Activated CD4-positive, alpha-beta T cell treated with anti-CD3 and anti-CD28 coated beads, Interleukin-2, amount 50 U/mL, for 1 hour (primary cell): ENCODE measurements at regions not wholly inside any gene's neighbourhood (a gene's known extent, or its start where the extent isn't known, plus 50 kb on each side); places are given as distances from the start of the nearest gene placed in this dataset.
"Not testable (repeated sequence)": the region's sequence is repeated elsewhere in the genome, so short reads cannot be mapped to it uniquely, and the experiment has no call there.

Experiments used
- DNase-seq: peaks from one replicate; pipeline ENCODE4 v3.0.0-alpha.2; 2020

DNA sequence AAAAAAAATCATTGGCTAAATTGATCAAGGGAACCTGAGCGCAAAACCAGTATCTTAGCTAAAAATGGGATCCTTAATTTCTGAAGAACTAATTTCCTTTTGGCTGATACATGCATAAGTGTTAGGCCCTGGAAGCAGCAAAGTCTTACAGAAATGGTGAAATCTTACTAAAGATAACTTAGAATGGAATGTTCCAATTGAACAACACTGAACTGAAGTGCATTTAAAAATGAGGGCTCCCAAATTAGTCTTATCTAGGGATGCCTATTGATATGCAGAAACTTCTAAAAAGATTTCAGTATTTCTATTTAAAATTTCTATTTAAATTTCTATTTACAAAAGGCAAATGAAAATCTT is 120.7 kb upstream of the BANK1 start:
- no peak for DNase-seq

DNA sequence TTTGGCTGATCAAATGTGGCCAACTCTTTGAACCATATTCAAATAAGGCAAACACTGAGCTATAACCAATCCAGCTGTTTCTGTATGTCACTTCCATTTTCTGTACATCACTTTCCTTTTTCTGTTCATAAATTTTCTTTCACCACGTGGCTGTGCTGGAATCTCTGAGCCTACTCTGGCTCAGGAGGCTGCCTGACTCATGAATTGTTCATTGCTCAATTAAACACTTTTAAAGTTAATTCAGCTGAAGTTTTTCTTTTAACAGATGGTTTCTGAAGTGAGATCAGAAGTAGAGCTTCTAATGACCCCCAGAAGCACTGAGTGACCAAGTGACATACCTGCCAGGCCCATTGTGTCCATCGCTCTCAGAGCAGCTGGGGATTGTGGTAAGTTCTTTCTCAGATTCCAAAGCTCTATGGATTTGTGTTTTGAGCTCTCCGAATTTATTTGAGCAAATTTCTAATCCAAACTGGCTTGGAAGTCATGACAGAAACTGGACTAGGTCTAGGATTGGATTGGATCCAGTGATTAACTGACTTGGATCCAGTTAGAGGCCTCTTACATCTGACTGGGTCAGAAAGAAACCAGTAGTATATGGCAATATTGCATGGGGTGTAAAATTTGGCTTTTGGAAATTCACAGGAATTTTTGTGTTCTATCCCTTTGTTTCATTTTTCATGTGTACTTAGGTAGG is 121.2 kb upstream of the BANK1 start:
- DNase-seq = no peak

DNA sequence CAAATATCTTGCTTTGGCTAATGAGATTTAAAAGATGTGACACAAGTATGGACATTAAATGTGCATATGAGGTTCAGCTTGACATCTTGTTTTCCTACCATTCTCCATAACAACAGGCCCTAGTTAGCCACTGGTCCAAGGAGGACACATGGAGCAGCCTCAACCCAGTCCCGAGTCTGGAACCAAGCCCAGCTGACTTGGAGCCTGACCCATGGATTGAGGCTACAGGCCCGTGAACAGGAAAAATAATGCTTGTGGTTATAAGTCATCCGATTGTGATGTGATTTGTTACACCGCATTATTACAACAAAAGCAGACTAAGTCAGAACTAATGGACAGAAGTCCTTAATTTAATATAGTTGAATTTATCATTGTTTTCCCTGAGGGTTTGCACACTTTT is 123.2 kb upstream of the BANK1 start:
- DNase-seq = no peak

DNA sequence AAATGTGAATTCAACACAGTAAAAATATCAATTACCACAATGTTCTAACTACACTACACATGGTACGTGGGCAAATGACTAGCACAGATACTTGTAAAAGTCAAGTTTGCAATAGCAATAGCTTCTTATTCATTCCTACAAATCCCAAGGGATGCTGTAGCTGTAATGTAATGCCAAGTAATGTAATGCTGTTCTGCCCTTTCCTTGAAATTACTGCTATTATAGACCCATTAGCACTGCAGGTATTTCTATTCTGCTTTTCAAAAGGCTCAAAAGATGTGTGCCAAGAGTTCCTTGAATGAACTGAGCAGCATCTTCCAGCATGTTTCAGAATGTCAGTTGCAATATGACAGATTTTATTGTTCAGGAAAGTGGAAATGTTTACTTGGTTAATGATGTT is 129.9 kb upstream of the BANK1 start:
- DNase-seq = no peak

DNA sequence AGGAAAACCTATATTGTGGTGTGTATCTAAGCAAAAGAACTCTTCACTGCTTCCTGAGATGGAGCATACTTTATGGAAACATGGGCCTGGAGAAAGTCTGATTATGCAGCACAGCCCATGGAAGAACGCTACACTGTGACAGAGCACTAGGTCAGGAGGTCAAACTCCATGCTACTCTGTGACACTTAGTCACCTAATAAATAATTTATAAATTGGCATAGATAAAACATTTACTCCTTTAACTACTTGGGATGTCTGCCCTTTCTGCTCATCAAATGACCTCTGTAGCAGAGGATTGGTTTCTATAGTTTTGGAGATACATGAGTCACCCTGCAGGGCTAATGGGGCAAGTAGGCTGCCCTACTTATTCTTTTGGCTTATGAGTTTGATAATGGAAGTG is 134.7 kb upstream of the BANK1 start:
- no peak for DNase-seq

DNA sequence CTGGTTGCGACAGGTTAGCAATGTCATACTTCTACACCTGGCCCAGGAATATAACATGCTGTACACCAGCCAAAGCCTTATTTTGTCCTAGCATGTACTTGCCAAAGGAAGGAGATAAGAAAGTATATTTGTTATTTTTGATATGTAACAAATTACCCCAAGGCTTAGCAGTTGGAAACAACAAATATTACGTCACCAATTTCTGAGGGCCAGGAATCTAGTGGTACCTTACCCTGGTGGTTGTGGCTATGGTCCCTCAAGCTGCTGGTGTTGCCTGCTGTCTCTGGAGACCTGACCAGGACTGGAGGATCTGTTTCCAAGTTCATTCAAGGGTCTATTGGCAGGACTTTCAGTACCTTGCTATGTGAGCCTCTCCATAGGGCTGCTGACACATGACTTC is 135.5 kb upstream of the BANK1 start:
- no peak for DNase-seq

DNA sequence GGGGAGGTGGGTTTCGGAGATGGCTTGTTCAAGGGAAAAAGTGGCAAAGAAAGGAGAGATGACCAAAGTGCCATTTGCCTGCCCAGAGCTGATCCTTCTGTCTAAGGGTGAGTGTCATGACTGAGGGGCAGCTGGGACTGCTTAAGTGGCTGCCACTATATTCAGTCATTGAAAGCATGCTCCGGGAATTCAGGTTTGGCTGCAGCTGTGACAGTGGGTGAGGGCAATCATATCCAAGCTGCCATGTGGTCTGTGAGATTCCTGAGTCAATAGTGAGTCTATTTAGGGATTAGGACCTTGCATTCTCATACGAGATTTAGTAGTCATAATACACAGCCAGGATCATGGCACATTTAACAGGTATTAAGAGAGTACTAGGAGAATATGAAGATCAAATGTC is 138.8 kb upstream of the BANK1 start:
- no peak for DNase-seq

DNA sequence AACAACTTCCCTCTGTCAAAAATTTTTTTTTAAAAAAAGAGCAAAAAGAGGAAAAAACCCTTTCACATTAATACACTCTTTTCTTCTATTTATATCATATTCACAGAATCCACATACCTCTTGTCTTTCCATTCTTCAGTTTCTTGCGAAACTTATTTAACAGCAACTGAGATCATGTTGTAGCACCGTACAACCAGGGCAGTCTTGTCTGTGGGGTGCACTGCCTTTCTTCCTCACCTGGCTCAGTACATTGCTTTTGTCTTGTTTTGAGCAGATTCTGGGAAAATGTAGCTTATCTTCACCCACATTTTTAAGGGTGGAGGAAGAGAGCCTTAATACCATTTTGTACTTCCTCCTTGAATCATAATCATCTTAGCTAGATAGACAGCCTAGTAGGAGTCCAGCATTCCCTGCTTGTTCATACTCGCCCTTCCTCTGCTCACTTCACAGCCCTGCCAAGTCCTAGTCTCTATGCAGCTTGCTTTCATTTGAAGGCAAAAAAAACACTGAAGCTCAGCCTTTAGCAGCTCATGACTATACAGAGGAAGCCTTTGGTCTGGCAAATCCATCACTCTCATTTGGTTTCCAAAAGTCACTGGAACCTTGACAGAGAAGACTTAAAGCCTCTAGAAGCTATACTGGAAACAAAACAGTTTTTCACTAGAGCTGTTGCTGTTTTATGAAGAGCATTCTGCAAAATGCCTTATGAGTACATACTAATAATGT is 140.6 kb upstream of the BANK1 start:
- DNase-seq = no peak

DNA sequence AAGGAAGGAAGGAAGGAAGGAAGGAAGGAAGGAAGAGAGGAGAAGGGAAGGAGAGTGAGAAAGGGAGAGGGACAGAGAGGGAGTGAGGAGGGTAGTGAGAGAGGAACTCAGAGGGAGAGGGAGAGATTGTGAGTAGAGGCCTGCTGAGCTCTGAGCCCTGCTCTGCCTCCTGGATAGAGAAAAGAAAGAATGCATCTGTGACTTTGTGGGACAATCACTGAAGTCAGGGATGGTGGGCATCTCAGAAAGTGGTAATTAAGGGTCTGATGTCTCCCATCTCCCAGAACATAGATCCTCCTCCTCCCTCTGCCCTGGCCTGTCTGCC is 142.9 kb upstream of the BANK1 start:
- DNase-seq = no peak

DNA sequence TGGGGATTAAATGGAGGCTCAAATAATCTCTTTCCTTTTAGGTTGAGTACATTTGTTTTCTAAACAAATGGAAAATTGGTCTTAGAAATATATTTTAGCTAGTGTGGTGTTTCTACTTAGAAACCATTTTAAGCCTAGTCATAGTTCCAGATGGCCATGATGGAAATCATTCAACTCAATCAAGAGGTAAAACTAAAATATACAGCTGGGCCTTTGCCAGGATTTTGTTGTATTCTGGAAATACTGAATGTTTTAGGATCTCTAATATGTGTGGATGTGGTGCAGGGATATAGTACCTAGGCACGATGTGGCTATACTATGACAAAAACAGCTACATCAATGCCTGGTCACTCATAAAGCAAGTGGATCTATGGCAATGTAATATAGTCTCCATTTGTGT is 146.0 kb upstream of the BANK1 start:
- no peak for DNase-seq

DNA sequence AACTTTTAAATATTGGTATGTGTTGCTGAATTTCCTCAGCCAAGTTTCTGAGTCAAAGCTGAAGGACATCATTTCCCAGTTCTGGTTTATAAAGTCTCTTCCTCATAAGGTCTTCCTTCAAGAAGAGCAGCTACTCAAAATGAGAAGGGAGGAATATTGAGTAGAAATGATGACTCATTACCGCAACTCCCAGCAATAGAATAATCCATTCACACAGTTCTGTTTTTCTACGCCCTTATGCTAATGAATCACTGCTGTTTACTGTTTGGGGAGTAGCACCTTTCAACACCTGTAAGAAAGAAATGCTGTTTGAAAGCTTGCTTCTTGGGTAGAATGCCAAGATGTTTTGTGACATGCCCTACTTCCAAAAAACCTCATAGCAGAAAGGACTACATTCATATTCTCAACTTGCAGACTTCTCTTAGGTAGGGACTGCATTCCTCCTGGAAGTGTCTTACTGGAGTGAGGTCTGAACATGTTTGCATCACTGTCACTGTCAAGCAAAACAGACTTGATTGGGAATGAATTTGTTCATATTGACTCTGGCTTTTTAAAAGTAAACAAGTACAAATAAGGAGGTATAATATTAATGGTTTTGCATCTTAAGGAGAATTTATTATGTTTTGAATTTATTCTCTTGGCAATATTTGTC is 147.2 kb upstream of the BANK1 start:
- DNase-seq = no peak

DNA sequence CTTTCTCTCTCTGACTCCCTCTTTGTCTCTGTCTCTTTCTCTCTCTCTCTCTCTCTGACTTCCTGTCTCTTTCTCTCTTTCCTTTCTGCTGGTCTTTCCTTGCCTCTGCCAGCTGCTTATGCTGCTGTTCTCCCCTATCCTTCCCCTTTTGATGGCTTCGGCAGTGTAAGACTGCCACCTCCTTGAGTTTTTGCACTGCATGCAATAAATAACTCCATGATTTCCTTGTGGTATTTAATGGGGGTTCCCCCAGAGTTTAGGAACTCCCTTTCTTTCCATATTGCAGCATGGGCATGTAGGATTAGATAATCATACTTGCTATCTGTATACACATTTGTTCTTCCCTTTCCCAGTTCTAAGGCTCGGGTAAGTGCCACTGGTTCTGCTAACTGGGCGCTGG is 157.8 kb upstream of the BANK1 start:
- DNase-seq = not testable (repeated sequence)

DNA sequence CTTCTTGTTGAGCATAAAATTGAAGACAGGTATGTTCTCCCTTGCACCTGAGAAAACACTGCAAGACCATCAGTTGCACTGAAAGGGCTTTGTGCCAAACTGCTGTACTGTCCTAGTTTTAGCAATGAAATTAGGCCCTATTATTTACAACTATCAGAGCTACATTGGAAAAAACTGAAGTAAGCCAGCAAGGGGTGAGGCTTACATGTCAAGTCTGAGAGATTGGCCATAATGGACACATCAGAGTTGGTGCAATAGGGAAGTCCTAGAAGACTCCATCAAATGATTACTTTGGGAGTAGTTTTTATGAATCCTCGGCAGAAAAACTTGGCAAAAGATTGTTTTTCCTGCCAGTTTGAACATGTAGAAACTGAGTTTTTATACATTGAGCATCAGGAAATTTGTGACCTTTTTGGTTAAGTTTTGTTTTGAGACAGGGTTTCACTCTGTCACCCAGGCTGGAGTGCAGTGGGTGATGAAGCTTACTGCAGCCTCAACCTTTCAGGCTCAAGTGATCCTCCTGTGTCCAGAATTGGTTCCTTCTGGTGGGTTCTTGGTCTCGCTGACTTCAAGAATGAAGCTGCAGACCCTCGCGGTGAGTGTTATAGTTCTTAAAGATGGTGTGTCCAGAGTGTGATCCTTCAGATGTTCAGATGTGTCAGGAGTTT is 160.1 kb upstream of the BANK1 start:
- no peak for DNase-seq

DNA sequence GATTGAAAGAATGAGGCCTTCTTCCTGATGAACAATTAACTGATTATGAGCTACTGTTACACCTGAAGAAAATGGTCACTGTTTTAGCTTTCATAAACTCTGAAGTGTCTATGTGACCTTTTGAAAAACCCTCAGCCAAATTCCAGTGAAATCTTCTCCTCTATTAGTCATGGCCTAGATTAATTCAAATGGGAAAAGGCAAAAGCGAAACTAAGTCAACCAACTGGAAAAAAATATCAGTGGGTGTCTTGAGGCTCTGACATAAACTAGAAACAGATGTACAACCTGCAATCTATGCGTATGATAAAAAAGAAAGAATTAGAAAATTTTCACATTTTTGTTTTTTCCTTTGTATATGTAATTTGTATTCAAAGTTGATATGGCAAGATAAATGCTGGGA is 169.4 kb upstream of the BANK1 start:
- DNase-seq = no peak

DNA sequence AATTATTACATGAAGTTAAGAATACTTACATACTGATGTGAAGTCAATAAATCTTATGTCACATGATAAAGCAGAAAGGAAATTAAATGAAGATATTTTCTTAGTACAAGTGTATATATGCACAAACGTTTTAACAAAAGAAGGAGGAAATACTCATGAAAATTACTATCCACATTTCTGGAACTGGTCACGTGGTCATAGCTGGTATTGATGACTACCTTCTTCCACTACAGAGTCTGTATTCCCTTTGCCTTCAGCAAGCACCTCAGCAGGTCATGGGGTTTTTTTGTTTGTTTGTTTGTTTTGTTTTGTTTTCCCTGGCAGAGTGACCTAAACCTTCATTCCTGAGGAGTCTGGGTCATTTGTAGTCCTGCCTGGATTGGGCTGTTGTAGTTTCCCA is 174.9 kb upstream of the BANK1 start:
- no peak for DNase-seq

DNA sequence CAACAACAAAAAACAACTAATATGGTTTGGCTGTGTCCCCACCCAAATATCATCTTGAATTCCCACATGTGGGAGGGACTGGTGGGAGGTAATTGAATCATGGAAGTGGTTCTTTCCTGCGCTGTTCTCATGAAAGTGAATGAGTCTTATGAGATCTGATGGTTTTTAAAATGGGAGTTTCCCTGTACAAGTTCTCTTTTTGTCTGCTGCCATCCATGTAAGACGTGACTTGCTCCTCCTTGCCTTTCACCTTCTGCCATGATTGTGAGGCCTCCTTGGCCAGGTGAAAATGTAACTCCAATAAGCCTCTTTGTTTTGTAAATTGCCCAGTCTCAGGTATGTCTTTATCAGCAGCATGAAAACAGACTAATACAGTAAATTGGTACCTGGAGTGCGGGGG is 183.5 kb upstream of the BANK1 start:
- not testable (repeated sequence) for DNase-seq

DNA sequence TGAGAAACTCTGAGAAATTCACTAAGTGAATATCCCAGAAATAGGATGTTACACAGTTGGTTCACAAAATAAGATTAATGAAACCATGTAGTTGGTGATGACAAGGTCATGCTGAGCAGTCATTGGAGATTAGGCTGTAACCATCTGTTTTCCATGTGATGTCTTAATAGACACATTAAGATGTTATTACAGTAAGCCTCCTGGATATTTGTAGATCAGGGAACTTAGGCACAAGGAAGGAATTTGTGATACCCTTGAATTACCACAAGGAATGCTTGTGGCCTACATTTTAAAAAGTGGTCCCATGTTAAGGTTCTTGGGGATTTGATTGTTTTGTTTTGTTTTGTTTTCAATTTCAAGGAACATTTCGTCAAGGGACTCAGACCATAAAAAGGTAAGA is 185.6 kb upstream of the BANK1 start:
- DNase-seq = no peak

DNA sequence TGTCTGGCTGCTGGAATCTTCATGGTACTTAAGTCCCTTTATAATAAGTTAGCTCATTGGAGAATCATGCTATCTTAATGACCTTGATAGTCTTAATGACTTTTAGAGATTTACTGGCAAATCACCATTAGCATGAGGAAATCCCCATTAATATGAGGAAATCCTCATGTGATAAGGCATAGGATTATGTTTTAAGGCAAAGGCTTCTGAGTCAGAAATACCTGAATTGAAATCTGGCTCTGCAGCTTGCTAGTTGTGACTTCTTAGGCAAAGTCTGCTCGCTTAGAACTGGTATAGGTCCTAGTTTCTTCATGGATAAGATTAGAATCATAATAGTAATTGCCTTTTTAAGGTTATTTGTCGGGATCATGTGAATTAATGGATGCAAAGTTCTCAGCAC is 190.2 kb upstream of the BANK1 start:
- no peak for DNase-seq

DNA sequence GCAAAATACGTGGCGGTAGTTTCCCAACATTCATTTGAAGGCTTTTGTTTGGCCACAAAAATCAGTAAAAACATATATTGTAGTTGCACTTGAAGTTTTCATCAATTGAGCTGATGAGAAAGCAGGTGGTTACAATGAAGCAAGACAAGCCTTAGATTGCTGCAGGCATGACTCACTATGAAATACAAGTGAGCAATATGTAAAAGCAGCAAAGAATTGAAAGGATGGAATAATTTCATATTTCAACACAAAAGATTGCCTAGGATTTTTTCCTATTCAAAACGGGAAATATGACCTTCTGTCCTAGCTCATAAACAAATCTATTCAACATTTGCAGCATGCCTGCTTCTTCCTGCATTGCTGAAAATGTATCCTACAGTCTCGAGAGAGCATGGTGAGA is 190.9 kb upstream of the BANK1 start:
- DNase-seq = no peak

DNA sequence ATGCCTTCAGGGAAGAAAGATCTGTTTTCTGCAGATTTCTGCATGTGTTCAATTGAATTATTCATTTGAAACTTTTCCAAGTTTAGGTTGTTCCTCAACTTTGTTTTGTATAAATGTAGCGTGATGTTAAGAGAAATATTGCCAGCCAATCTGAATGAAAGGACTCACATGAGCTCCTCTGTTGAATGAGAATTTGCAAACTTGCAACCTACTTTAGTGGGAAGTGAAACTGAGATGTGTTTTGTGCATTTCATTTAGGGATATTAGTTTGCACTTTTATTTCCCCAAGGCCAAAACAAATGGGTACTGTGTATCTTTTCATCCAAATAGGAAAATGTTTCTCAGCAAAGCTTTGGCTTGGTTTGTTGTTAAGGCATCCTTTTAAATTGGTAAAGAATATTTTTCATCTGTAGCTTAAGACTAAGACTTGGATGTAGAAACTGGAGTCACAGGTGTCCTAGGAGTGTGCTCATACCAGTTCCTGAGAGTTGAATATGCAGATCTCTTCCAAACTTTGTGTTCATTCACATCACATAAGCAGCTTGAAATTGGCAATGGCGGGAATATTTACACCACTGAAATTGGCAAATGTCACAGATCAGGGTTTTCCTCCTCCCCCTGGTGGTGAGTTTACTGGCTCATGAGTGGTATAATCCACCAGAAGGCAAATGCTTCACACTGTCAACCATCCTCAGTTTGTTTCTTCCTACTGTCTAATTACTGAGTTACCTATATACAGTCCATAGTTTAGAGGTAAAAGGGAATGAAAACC is 193.6 kb upstream of the BANK1 start:
- peak; percentile 5 for DNase-seq

DNA sequence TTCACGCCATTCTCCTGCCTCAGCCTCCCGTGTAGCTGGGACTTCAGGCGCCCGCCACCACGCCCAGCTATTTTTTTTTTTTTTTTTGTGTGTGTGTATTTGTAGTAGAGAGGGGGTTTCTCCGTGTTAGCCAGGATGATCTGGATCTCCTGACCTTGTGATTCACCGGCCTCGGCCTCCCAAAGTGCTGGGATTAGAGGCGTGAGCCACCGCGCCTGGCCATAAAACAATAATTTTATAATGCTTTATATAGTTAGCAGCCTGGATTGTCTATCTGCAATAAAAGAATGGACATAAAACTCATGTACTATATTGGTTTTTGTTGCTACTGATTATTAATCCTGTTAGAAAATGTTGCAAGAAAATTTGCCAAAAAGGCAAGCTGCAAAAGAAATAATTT is 195.9 kb upstream of the BANK1 start:
- DNase-seq = no peak

DNA sequence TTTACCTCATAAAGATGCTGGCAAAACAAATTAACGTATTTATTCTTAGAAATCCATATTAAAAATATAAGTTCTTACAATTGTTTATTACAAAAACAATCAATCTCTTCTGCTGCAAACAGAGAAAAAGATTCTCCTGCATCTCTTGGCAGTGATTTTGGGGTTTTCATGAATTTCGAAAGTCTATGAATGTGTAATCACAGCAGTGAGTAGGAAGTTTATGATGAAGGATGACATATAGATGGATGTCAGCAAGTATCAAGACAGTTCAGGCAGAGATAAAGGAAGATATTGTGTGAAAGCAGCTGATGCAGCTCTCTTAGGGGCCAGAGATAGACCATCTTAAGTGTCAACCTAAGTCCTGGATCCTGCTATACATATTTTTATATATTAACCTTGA is 196.9 kb upstream of the BANK1 start:
- DNase-seq = no peak

DNA sequence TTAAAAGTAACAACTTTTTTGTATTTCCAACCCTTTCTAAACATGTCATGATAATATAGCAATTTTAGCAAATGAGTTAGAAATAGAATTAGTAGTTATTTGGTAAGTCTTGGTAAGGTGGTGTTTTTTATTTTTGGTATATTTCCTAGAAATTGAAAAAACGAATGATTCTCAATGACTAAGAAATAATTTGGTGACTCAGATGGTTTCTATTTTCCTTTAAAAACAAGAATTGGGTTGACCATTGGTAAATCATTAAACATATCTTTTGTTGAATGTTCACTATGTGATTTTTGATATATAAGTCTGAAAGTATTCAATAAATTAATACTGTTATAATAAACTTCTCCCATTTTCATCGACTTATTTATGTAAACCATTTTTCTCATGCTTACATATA is 206.2 kb upstream of the BANK1 start:
- no peak for DNase-seq
